GM19438 (cell line): ENCODE measurements at regions not wholly inside any gene's neighbourhood (a gene's known extent, or its start where the extent isn't known, plus 50 kb on each side); places are given as distances from the start of the nearest gene placed in this dataset.
A peak's percentile ranks its signal among the peaks of the same experiment; 100 is the strongest.
"Not testable (repeated sequence)": the region's sequence is repeated elsewhere in the genome, so short reads cannot be mapped to it uniquely, and the experiment has no call there.

Experiments used
- ATAC-seq: cut with Tn5 transposase; IDR thresholded peaks from one replicate; pipeline ENCODE4 v1.9.1; 2021; ENCODE audit warnings: low read depth; ENCODE audit not compliant: unreplicated experiment

GRCh38 chr2:168300460-168300859 lies 53.1 kb upstream of the STK39 start:
- no peak for ATAC-seq

- no peak for ATAC-seq
Measured at GRCh38 chr2:168304024-168304681, 56.8 kb upstream of the STK39 start.

- no peak for ATAC-seq
Measured at GRCh38 chr2:168307379-168307778, 60.0 kb upstream of the STK39 start.

- no peak for ATAC-seq
Measured at GRCh38 chr2:168310580-168310979, 63.2 kb upstream of the STK39 start.

- no peak for ATAC-seq
Measured at GRCh38 chr2:168311261-168311910, 64.0 kb upstream of the STK39 start.

- ATAC-seq = no peak
Measured at GRCh38 chr2:168312036-168312822, 64.8 kb upstream of the STK39 start.

- no peak for ATAC-seq
Measured at GRCh38 chr2:168314236-168314635, 66.8 kb upstream of the STK39 start.

- ATAC-seq = no peak
Measured at GRCh38 chr2:168315331-168316072, 68.1 kb upstream of the STK39 start.

- no peak for ATAC-seq
Measured at GRCh38 chr2:168316073-168316440, 68.7 kb upstream of the STK39 start.

- ATAC-seq = no peak
Measured at GRCh38 chr2:168317282-168317681, 69.9 kb upstream of the STK39 start.

- ATAC-seq = no peak
Measured at GRCh38 chr2:168320267-168320666, 72.9 kb upstream of the STK39 start.

- ATAC-seq = no peak
Measured at GRCh38 chr2:168322325-168323007, 75.1 kb upstream of the STK39 start.

- ATAC-seq = no peak
Measured at GRCh38 chr2:168323529-168324021, 76.2 kb upstream of the STK39 start.

- no peak for ATAC-seq
Measured at GRCh38 chr2:168326572-168326971, 79.2 kb upstream of the STK39 start.

GRCh38 chr2:168327328-168327727 lies 79.9 kb upstream of the STK39 start:
- ATAC-seq = no peak

GRCh38 chr2:168328421-168328820 lies 81.0 kb upstream of the STK39 start:
- ATAC-seq = no peak

- ATAC-seq = no peak
Measured at GRCh38 chr2:168330624-168331423, 83.4 kb upstream of the STK39 start.

- not testable (repeated sequence) for ATAC-seq
Measured at GRCh38 chr2:168335254-168335653, 87.9 kb upstream of the STK39 start.

- peak; percentile 85 for ATAC-seq
Measured at GRCh38 chr2:168336786-168337388, 89.5 kb upstream of the STK39 start.
